HG03066 (cell line): ENCODE measurements at regions not wholly inside any gene's neighbourhood (a gene's known extent, or its start where the extent isn't known, plus 50 kb on each side); places are given as distances from the start of the nearest gene placed in this dataset.
"Not testable (repeated sequence)": the region's sequence is repeated elsewhere in the genome, so short reads cannot be mapped to it uniquely, and the experiment has no call there.

Source experiments
- ATAC-seq: cut with Tn5 transposase; IDR thresholded peaks from one replicate; pipeline ENCODE4 v1.9.1; 2021; ENCODE audit warnings: low read depth; ENCODE audit not compliant: unreplicated experiment

GRCh38 chr5:53733853-53734252, 173.4 kb downstream of the NDUFS4 start:
- no peak for ATAC-seq

- ATAC-seq: no peak
Observed at GRCh38 chr5:53738105-53738504, 177.7 kb downstream of the NDUFS4 start.

- ATAC-seq: no peak
Observed at GRCh38 chr5:53739111-53739510, 178.7 kb downstream of the NDUFS4 start.

- no peak for ATAC-seq
Observed at GRCh38 chr5:53749621-53750020, 189.2 kb downstream of the NDUFS4 start.

GRCh38 chr5:53752282-53752681, 191.8 kb downstream of the NDUFS4 start:
- ATAC-seq: not testable (repeated sequence)

GRCh38 chr5:53766673-53767072, 206.2 kb downstream of the NDUFS4 start:
- ATAC-seq: no peak

- peak; percentile 76 for ATAC-seq
Observed at GRCh38 chr5:53777864-53778618, 217.6 kb downstream of the NDUFS4 start.

GRCh38 chr5:53779541-53779981, 219.1 kb downstream of the NDUFS4 start:
- no peak for ATAC-seq

GRCh38 chr5:53782620-53783019, 222.2 kb downstream of the NDUFS4 start:
- ATAC-seq: no peak

- no peak for ATAC-seq
Observed at GRCh38 chr5:53783624-53784228, 223.3 kb downstream of the NDUFS4 start.

GRCh38 chr5:53784596-53784995, 224.2 kb downstream of the NDUFS4 start:
- ATAC-seq: no peak

- ATAC-seq: no peak
Observed at GRCh38 chr5:53785924-53786323, 225.5 kb downstream of the NDUFS4 start.

GRCh38 chr5:53790026-53790425, 229.6 kb downstream of the NDUFS4 start:
- ATAC-seq: no peak

- ATAC-seq: no peak
Observed at GRCh38 chr5:53792338-53792737, 231.9 kb downstream of the NDUFS4 start.

GRCh38 chr5:53799644-53800043, 239.2 kb downstream of the NDUFS4 start:
- ATAC-seq: not testable (repeated sequence)

GRCh38 chr5:53808392-53808791, 248.0 kb downstream of the NDUFS4 start:
- ATAC-seq: not testable (repeated sequence)

GRCh38 chr5:53814819-53815218, 254.4 kb downstream of the NDUFS4 start:
- no peak for ATAC-seq

- ATAC-seq: no peak
Observed at GRCh38 chr5:53815471-53815870, 255.0 kb downstream of the NDUFS4 start.

GRCh38 chr5:53817183-53817582, 256.7 kb downstream of the NDUFS4 start:
- no peak for ATAC-seq

- no peak for ATAC-seq
Observed at GRCh38 chr5:53819482-53819881, 259.0 kb downstream of the NDUFS4 start.

- peak; percentile 46 for ATAC-seq
Observed at GRCh38 chr5:53820119-53820801, 259.8 kb downstream of the NDUFS4 start.

- ATAC-seq: peak; percentile 87
Observed at GRCh38 chr5:53820802-53821171, 260.3 kb downstream of the NDUFS4 start.
